Spleen (tissue), 11 donors: ENCODE measurements at regions not wholly inside any gene's neighbourhood (a gene's known extent, or its start where the extent isn't known, plus 50 kb on each side); places are given as distances from the start of the nearest gene placed in this dataset.

Experiments used
- DNase-seq: peaks from one replicate; pipeline ENCODE4 v3.0.0-alpha.2; 2020
- H3K27ac ChIP-seq, 8 donors: fragments of 200-600 bp; sonication (generic) in 7 of 8; 1 replicate in 4 of 8; 2 replicates in 4 of 8; pipeline versions ENCODE4 v1.5.0 to v1.8.0; 2016 to 2021; ENCODE audit warnings: inconsistent platforms in 4 of 8, mild to moderate bottlenecking in 4 of 8, moderate library complexity in 1 of 8
- H3K27me3 ChIP-seq, 7 donors: fragments of 200-600 bp; sonication (generic) in 6 of 7; replicated peaks in 1 of 7; 1 replicate in 4 of 7; 2 replicates in 3 of 7; pipeline versions ENCODE4 v1.5.0 to v1.8.0; 2016 to 2021; ENCODE audit warnings: inconsistent platforms in 3 of 7, mild to moderate bottlenecking in 1 of 7
- H3K36me3 ChIP-seq, 6 donors: fragments of 200-600 bp; sonication (generic) in 5 of 6; 1 replicate in 4 of 6; 2 replicates in 2 of 6; pipeline versions ENCODE4 v1.5.0 to v1.8.0; 2016 to 2021; ENCODE audit warnings: inconsistent platforms in 2 of 6
- H3K4me1 ChIP-seq, 6 donors: fragments of 200-600 bp; sonication (generic) in 5 of 6; 1 replicate in 3 of 6; 2 replicates in 3 of 6; pipeline versions ENCODE4 v1.5.0 to v1.8.0; 2016 to 2021; ENCODE audit warnings: inconsistent platforms in 3 of 6
- H3K4me3 ChIP-seq, 8 donors: fragments of 200-600 bp; sonication (generic) in 7 of 8; 1 replicate in 4 of 8; 2 replicates in 4 of 8; pipeline versions ENCODE4 v1.5.0 to v1.8.0; 2016 to 2021; ENCODE audit warnings: inconsistent platforms in 4 of 8, mild to moderate bottlenecking in 4 of 8, moderate library complexity in 2 of 8
- H3K9me3 ChIP-seq, 8 donors: fragments of 200-600 bp; sonication (generic) in 7 of 8; 1 replicate in 4 of 8; 2 replicates in 4 of 8; pipeline versions ENCODE4 v1.5.0 to v1.8.0; 2016 to 2021; ENCODE audit warnings: inconsistent platforms in 4 of 8
- CTCF ChIP-seq, 11 experiments: fragments of 200-600 bp in 7 of 11; fragments of 450-650 bp in 4 of 11; sonication (generic) in 4 of 11; IDR thresholded peaks in 8 of 11; conservative IDR thresholded peaks in 3 of 11; 1 replicate in 7 of 11; 2 replicates in 4 of 11; pipeline versions ENCODE4 v1.4.0 to v1.8.0; 2016 to 2021; ENCODE audit warnings: antibody characterized with exemption in 11 of 11, inconsistent platforms in 4 of 11, mild to moderate bottlenecking in 1 of 11
- POLR2A ChIP-seq, 3 donors: fragments of 450-650 bp; IDR thresholded peaks; one replicate each; pipeline ENCODE4 v1.5.1; 2017; ENCODE audit warnings: antibody characterized with exemption in 3 of 3, mild to moderate bottlenecking in 1 of 3
- POLR2AphosphoS5 ChIP-seq, 3 donors: sonication (generic); formaldehyde crosslinking; IDR thresholded peaks; one replicate each; pipeline ENCODE4 v1.5.1; 2017; ENCODE audit warnings: antibody characterized with exemption in 3 of 3
- WGBS, 5 donors: extraction: QIAGEN DNeasy Blood & Tissue Kit in 3 of 5; methylation state at CpG; one replicate each; pipeline versions ENCODE4 v1.1.5 to v1.1.7; 2013 to 2018; 5-methylcytosine and 5-hydroxymethylcytosine counted together
- intact Hi-C: fragments of 100-400 bp; cut with DNase I; formaldehyde crosslinking; loops from one replicate; pipeline ENCODE4 v1.15.0; 2023; ENCODE audit warnings: low total_unique reads
- donor health status: healthy with polysubstance abuse.
- donor health status: DM: no; HTN: no; CAD: no; lungs with moderate emphysema.
- donor health status: DM: no; HTN: no; CAD: no.
- donor health status: Bipolar disorder and iron deficiency.
- donor health status: healthy.
- donor health status: DM: no; HTN: no; CAD: no.
- donor health status: DM: yes; HTN: yes; CAD: no.

- Histone ChIP-seq H3K36me3 (no peaks in the 10 kb centered on the region), H3K4me3 (no peak overlapping the region), H3K27ac (no peak overlapping the region), H3K27me3 (peaks cover 0 to 39% (median 0%) of the 10 kb centered on the region in 7 donors), H3K9me3 (no peaks in the 10 kb centered on the region), H3K4me1 (no peaks in the 10 kb centered on the region)
- 83 to 91% (median 88%) methylated on average over 7 of the region's 7 CpGs for WGBS, 5 donors
- no peak for DNase-seq
- TF ChIP-seq CTCF (IDR thresholded peaks at IDR 0.05 in 8 of 11, conservative IDR thresholded peaks at IDR 0.05 in 3 of 11) (no peak), POLR2A (IDR thresholded peaks at IDR 0.05) (no peak), POLR2AphosphoS5 (IDR thresholded peaks at IDR 0.05) (no peak)
- intact Hi-C loops: no loop called here
Measured at GRCh38 chr3:44132593-44132992, 109.1 kb upstream of the TOPAZ1 start.

- peaks cover 0 to 43% (median 0%) of the 10 kb centered on the region in 7 donors for H3K27me3 ChIP-seq
- 52 to 67% (median 58%) methylated on average over 5 of the region's 5 CpGs for WGBS, 5 donors
- DNase-seq: no peak
- TF ChIP-seq POLR2A (IDR thresholded peaks at IDR 0.05) (no peak), POLR2AphosphoS5 (IDR thresholded peaks at IDR 0.05) (no peak), CTCF (IDR thresholded peaks at IDR 0.05 in 8 of 11, conservative IDR thresholded peaks at IDR 0.05 in 3 of 11) (no peak)
- H3K36me3 ChIP-seq: no peaks in the 10 kb centered on the region
- intact Hi-C loops: no loop called here
- no peak overlapping the region for H3K4me3 ChIP-seq
- H3K9me3 ChIP-seq: peaks cover 0 to 10% (median 0%) of the 10 kb centered on the region in 8 donors
- no peaks in the 10 kb centered on the region for H3K4me1 ChIP-seq
- no peak overlapping the region for H3K27ac ChIP-seq
Measured at GRCh38 chr3:44136421-44136820, 105.3 kb upstream of the TOPAZ1 start.

GRCh38 chr3:44146073-44146472 lies 95.6 kb upstream of the TOPAZ1 start:
- H3K36me3 ChIP-seq: no peaks in the 10 kb centered on the region
- H3K4me3 ChIP-seq: no peak overlapping the region
- peaks cover 0 to 11% (median 0%) of the 10 kb centered on the region in 8 donors for H3K9me3 ChIP-seq
- intact Hi-C loops: no loop called here
- H3K27ac ChIP-seq: no peak overlapping the region
- DNase-seq: no peak
- H3K27me3 ChIP-seq: peaks cover 0 to 38% (median 0%) of the 10 kb centered on the region in 7 donors
- no peaks in the 10 kb centered on the region for H3K4me1 ChIP-seq
- 48 to 74% (median 71%) methylated on average over 1 of the region's 1 CpG for WGBS, 5 donors
- TF ChIP-seq POLR2A (IDR thresholded peaks at IDR 0.05) (no peak), POLR2AphosphoS5 (IDR thresholded peaks at IDR 0.05) (no peak), CTCF (IDR thresholded peaks at IDR 0.05 in 8 of 11, conservative IDR thresholded peaks at IDR 0.05 in 3 of 11) (no peak)

GRCh38 chr3:44159696-44160300 lies 81.9 kb upstream of the TOPAZ1 start:
- intact Hi-C loops: no loop called here
- Histone ChIP-seq H3K27ac (no peak overlapping the region), H3K36me3 (no peaks in the 10 kb centered on the region), H3K9me3 (no peaks in the 10 kb centered on the region), H3K4me3 (no peak overlapping the region), H3K4me1 (no peaks in the 10 kb centered on the region), H3K27me3 (peaks cover 0 to 16% (median 0%) of the 10 kb centered on the region in 7 donors)
- 74 to 86% (median 81%) methylated on average over 2 of the region's 2 CpGs for WGBS, 5 donors
- no peak for DNase-seq
- TF ChIP-seq CTCF (IDR thresholded peaks at IDR 0.05 in 8 of 11, conservative IDR thresholded peaks at IDR 0.05 in 3 of 11): no peak
- no peak for TF ChIP-seq POLR2A (IDR thresholded peaks at IDR 0.05)
- no peak for TF ChIP-seq POLR2AphosphoS5 (IDR thresholded peaks at IDR 0.05)
